AG09309 (cell line): ENCODE measurements at regions not wholly inside any gene's neighbourhood (a gene's known extent, or its start where the extent isn't known, plus 50 kb on each side); places are given as distances from the start of the nearest gene placed in this dataset.

Experiments
- DNase-seq: peaks from one replicate; pipeline ENCODE4 v3.0.0-alpha.2; 2010; ENCODE audit warnings: low read depth
- H3K4me3 ChIP-seq: 2 replicates; pipeline ENCODE4 v1.5.1; 2011; ENCODE audit warnings: mild to moderate bottlenecking, low read depth, low read length, moderate library complexity; ENCODE audit not compliant: control insufficient read depth
- TF ChIP-seq, protein P1 (sequence below): IDR thresholded peaks from 2 replicates; pipeline ENCODE4 v1.5.1; 2011; ENCODE audit warnings: mild to moderate bottlenecking, low read depth, low read length, inconsistent platforms; ENCODE audit not compliant: insufficient read depth, control insufficient read depth; ENCODE audit errors: missing control alignments

GRCh38 chr10:53638006-53638405, 865.4 kb upstream of the MBL2 start:
- TF ChIP-seq, protein P1, sequence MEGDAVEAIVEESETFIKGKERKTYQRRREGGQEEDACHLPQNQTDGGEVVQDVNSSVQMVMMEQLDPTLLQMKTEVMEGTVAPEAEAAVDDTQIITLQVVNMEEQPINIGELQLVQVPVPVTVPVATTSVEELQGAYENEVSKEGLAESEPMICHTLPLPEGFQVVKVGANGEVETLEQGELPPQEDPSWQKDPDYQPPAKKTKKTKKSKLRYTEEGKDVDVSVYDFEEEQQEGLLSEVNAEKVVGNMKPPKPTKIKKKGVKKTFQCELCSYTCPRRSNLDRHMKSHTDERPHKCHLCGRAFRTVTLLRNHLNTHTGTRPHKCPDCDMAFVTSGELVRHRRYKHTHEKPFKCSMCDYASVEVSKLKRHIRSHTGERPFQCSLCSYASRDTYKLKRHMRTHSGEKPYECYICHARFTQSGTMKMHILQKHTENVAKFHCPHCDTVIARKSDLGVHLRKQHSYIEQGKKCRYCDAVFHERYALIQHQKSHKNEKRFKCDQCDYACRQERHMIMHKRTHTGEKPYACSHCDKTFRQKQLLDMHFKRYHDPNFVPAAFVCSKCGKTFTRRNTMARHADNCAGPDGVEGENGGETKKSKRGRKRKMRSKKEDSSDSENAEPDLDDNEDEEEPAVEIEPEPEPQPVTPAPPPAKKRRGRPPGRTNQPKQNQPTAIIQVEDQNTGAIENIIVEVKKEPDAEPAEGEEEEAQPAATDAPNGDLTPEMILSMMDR: no peak
- H3K4me3 ChIP-seq: no peak overlapping the region
- no peak for DNase-seq

GRCh38 chr10:53624722-53625121, 852.1 kb upstream of the MBL2 start:
- H3K4me3 ChIP-seq: no peak overlapping the region
- TF ChIP-seq, protein P1: no peak
- DNase-seq: no peak

DNA sequence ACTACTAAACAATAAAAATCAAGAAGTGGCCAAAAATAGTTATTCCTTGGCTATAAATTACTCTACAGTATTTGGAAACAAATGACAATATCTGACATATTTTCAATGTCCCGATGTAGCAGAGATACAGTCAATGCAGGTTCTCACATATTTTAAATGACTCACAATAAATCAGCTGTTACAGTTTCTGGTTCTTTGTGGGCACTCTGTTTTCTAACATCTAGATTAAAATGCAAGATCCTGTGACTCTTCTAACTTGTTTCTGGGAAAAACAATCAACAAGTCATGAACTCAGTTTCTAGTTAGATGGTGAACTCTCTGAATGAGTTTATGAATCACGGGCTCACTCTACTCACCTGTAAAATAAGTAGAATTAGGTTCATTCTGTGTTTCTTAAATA, 849.6 kb upstream of the MBL2 start:
- TF ChIP-seq, protein P1: no peak
- H3K4me3 ChIP-seq: no peak overlapping the region
- no peak for DNase-seq

DNA sequence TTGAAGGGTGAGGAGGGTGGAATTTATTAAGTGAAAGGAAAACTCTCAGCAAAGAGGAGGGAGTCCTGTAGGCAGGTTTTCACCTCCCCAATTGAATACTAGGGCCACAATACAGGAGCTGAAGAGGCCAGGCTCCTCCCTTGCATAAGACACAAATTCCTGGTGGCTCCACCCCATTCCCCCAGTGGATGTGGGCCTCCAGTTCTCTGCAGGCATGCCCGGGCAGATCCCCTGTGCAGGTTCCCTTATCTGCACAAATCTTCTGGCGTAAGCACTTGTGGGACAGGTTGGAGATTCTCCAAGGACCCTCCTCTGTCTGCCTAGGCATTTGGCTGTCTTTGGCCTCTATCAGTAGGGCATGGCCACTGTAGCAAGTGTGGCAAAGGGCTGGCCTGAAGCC, 847.1 kb upstream of the MBL2 start:
- no peak for DNase-seq
- TF ChIP-seq, protein P1: no peak
- no peak overlapping the region for H3K4me3 ChIP-seq

GRCh38 chr10:53607691-53608090, 835.1 kb upstream of the MBL2 start:
- TF ChIP-seq, protein P1: no peak
- H3K4me3 ChIP-seq: no peak overlapping the region
- no peak for DNase-seq

DNA sequence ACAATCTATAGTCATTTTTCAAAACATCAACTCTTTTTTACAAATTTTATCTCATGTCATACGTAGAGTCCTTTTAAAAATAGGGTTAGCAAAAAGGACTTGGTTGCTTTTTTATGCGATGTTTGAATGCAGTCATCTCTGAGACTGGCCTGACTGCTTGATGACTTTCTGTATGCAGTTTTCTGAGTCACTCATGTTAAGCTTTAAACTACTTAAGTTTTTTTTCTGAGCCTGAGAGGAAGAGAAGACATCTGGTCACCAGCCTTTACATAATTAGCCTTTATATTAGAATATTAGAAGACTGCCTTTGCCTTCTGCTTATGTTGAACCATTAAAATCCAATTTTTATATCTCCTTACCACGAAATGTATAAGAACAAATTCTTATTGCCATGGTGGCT, 834.4 kb upstream of the MBL2 start:
- H3K4me3 ChIP-seq: no peak overlapping the region
- DNase-seq: no peak
- TF ChIP-seq, protein P1: no peak
